Coronary artery (tissue), 2 donors: ENCODE measurements at regions not wholly inside any gene's neighbourhood (a gene's known extent, or its start where the extent isn't known, plus 50 kb on each side); places are given as distances from the start of the nearest gene placed in this dataset.

ENCODE experiments used
- DNase-seq: peaks from one replicate; pipeline ENCODE4 v3.0.0-alpha.2; 2017; ENCODE audit warnings: low spot score
- H3K27ac ChIP-seq, 2 donors: fragments of 200-600 bp; sonication (generic); one replicate each; pipeline ENCODE4 v1.5.1; 2016 to 2019
- H3K4me3 ChIP-seq: fragments of 200-600 bp; sonication (generic); 2 replicates; pipeline ENCODE4 v1.5.1; 2016; ENCODE audit warnings: mild to moderate bottlenecking, moderate library complexity
- CTCF ChIP-seq: fragments of 200-600 bp; sonication (generic); IDR thresholded peaks from one replicate; pipeline ENCODE4 v1.5.1; 2019; ENCODE audit warnings: antibody characterized with exemption

DNA sequence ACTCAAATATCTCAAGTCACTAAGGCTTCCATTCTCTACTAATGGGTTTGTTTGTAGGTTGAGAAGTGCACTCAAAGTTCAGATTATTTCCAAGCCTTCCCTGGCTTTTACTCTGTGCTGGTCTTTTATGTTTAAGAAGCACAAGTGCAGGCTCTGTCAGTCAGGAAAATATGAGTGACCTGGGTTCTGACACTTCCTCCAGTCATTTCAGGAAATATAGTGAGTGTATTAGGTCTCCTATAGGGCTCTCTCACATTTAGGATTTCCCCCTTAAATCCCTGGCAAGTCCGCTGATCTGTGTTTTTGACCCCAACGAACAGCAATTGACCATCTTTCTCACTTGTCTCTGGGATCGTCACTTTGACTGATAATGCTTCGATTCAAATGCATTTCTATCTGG is 210.2 kb downstream of the ARPP21 start:
- no peak overlapping the region for H3K27ac ChIP-seq
- no peak overlapping the region for H3K4me3 ChIP-seq
- no peak for DNase-seq
- no peak for TF ChIP-seq CTCF

DNA sequence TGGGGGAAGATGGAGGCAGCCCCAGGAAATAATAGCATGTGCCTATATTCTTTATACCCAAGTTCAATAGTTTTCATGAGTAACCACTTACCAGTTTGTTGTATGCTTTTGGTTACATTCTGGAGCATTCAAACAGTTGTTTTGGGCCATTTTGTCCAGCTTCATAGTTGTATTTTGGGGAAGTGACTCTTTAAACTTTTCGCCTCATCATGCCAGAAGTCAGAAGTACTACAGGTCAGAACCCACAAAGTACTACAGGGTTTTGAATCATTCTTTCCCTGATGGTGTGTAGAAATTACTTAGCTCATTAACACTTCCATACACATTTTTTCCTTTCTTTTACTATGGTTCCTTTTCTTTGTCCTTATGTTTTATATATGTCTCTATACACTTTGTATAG is 210.6 kb downstream of the ARPP21 start:
- no peak for TF ChIP-seq CTCF
- no peak for DNase-seq
- Histone ChIP-seq H3K4me3 (no peak overlapping the region), H3K27ac (no peak overlapping the region)

DNA sequence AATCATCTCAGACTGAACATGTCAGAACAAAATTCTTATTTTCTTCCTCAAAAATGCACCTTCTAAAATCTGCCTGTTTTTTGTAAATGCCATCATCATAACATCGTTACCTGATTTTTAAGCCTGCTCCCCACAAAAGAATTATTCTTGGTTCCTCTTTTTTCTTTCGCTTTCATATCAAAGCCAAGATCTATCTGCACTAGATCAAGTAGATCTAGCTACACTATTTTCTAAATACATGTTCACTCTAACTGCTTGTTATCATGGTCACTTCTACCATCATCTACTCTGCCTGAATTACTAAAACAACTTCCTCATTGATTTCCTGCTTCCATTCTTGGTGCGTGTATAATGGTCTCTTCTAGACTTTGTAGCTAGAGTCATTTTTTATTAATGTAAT is 217.7 kb downstream of the ARPP21 start:
- Histone ChIP-seq H3K4me3 (no peak overlapping the region), H3K27ac (no peak overlapping the region)
- no peak for TF ChIP-seq CTCF
- DNase-seq: no peak

GRCh38 chr3:35862057-35862456 is 222.7 kb downstream of the ARPP21 start:
- Histone ChIP-seq H3K27ac (no peak overlapping the region), H3K4me3 (no peak overlapping the region)
- no peak for TF ChIP-seq CTCF
- DNase-seq: no peak

DNA sequence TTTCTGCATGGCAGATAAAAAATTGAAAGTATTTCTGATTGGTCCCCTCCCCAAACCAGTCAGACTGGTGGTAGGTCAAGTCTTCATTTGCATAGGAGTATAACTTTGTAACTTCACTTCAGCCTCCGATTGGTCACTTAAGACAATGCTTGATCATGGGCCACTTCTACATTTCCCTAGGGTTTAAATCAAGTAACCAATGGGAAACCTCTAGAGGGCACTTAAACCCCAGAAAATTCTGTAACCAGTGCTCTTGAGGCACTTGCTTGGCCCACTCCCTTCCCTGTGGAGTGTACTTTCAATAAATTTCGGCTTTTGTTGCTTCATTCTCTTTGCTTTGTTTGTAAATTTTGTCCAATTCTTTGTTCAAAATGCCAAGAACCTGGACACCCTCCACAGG is 225.5 kb downstream of the ARPP21 start:
- DNase-seq: no peak
- Histone ChIP-seq H3K4me3 (no peak overlapping the region), H3K27ac (no peak overlapping the region)
- no peak for TF ChIP-seq CTCF

GRCh38 chr3:35867791-35868190 is 228.5 kb downstream of the ARPP21 start:
- no peak for DNase-seq
- no peak overlapping the region for H3K4me3 ChIP-seq
- no peak for TF ChIP-seq CTCF

GRCh38 chr3:35871009-35871408 is 231.7 kb downstream of the ARPP21 start:
- no peak for TF ChIP-seq CTCF
- Histone ChIP-seq H3K4me3 (no peak overlapping the region), H3K27ac (no peak overlapping the region)
- DNase-seq: no peak

More at GRCh38 chr3:35867791-35868190, 228.5 kb downstream of the ARPP21 start:
- H3K27ac ChIP-seq: no peak overlapping the region
